ENCODE measurements at regions not wholly inside any gene's neighbourhood (a gene's known extent, or its start where the extent isn't known, plus 50 kb on each side); places are given as distances from the start of the nearest gene placed in this dataset.

GRCh38 chr5:123283499-123283898 is 139.7 kb downstream of the CEP120 start:
- TF ChIP-seq POLR2AphosphoS5 (IDR thresholded peaks at IDR 0.05; ENCODE audit: low read depth) (no peak), CTCF (IDR thresholded peaks at IDR 0.05; ENCODE audit: insufficient read depth, low read length) (no peak)

All from HL-60 (cell line).